Spleen (tissue), 11 donors: ENCODE measurements at regions not wholly inside any gene's neighbourhood (a gene's known extent, or its start where the extent isn't known, plus 50 kb on each side); places are given as distances from the start of the nearest gene placed in this dataset.
"Not testable (repeated sequence)": the region's sequence is repeated elsewhere in the genome, so short reads cannot be mapped to it uniquely, and the experiment has no call there.

Experiments used
- DNase-seq: peaks from one replicate; pipeline ENCODE4 v3.0.0-alpha.2; 2020
- H3K27ac ChIP-seq, 8 donors: fragments of 200-600 bp; sonication (generic) in 7 of 8; 1 replicate in 4 of 8; 2 replicates in 4 of 8; pipeline versions ENCODE4 v1.5.0 to v1.8.0; 2016 to 2021; ENCODE audit warnings: inconsistent platforms in 4 of 8, mild to moderate bottlenecking in 4 of 8, moderate library complexity in 1 of 8
- H3K27me3 ChIP-seq, 7 donors: fragments of 200-600 bp; sonication (generic) in 6 of 7; replicated peaks in 1 of 7; 1 replicate in 4 of 7; 2 replicates in 3 of 7; pipeline versions ENCODE4 v1.5.0 to v1.8.0; 2016 to 2021; ENCODE audit warnings: inconsistent platforms in 3 of 7, mild to moderate bottlenecking in 1 of 7
- H3K36me3 ChIP-seq, 6 donors: fragments of 200-600 bp; sonication (generic) in 5 of 6; 1 replicate in 4 of 6; 2 replicates in 2 of 6; pipeline versions ENCODE4 v1.5.0 to v1.8.0; 2016 to 2021; ENCODE audit warnings: inconsistent platforms in 2 of 6
- H3K4me1 ChIP-seq, 6 donors: fragments of 200-600 bp; sonication (generic) in 5 of 6; 1 replicate in 3 of 6; 2 replicates in 3 of 6; pipeline versions ENCODE4 v1.5.0 to v1.8.0; 2016 to 2021; ENCODE audit warnings: inconsistent platforms in 3 of 6
- H3K4me3 ChIP-seq, 8 donors: fragments of 200-600 bp; sonication (generic) in 7 of 8; 1 replicate in 4 of 8; 2 replicates in 4 of 8; pipeline versions ENCODE4 v1.5.0 to v1.8.0; 2016 to 2021; ENCODE audit warnings: inconsistent platforms in 4 of 8, mild to moderate bottlenecking in 4 of 8, moderate library complexity in 2 of 8
- H3K9me3 ChIP-seq, 8 donors: fragments of 200-600 bp; sonication (generic) in 7 of 8; 1 replicate in 4 of 8; 2 replicates in 4 of 8; pipeline versions ENCODE4 v1.5.0 to v1.8.0; 2016 to 2021; ENCODE audit warnings: inconsistent platforms in 4 of 8
- POLR2A ChIP-seq, 3 donors: fragments of 450-650 bp; IDR thresholded peaks; one replicate each; pipeline ENCODE4 v1.5.1; 2017; ENCODE audit warnings: antibody characterized with exemption in 3 of 3, mild to moderate bottlenecking in 1 of 3
- POLR2AphosphoS5 ChIP-seq, 3 donors: sonication (generic); formaldehyde crosslinking; IDR thresholded peaks; one replicate each; pipeline ENCODE4 v1.5.1; 2017; ENCODE audit warnings: antibody characterized with exemption in 3 of 3
- WGBS, 5 donors: extraction: QIAGEN DNeasy Blood & Tissue Kit in 3 of 5; methylation state at CpG; one replicate each; pipeline versions ENCODE4 v1.1.5 to v1.1.7; 2013 to 2018; 5-methylcytosine and 5-hydroxymethylcytosine counted together
- intact Hi-C: fragments of 100-400 bp; cut with DNase I; formaldehyde crosslinking; loops from one replicate; pipeline ENCODE4 v1.15.0; 2023; ENCODE audit warnings: low total_unique reads
- TF ChIP-seq, protein P1 (sequence below), 11 experiments: fragments of 200-600 bp in 7 of 11; fragments of 450-650 bp in 4 of 11; sonication (generic) in 4 of 11; IDR thresholded peaks in 8 of 11; conservative IDR thresholded peaks in 3 of 11; 1 replicate in 7 of 11; 2 replicates in 4 of 11; pipeline versions ENCODE4 v1.4.0 to v1.8.0; 2016 to 2021; ENCODE audit warnings: antibody characterized with exemption in 11 of 11, inconsistent platforms in 4 of 11, mild to moderate bottlenecking in 1 of 11
- donor health status: healthy with polysubstance abuse.
- donor health status: DM: no; HTN: no; CAD: no; lungs with moderate emphysema.
- donor health status: DM: no; HTN: no; CAD: no.
- donor health status: Bipolar disorder and iron deficiency.
- donor health status: healthy.
- donor health status: DM: no; HTN: no; CAD: no.
- donor health status: DM: yes; HTN: yes; CAD: no.

DNA sequence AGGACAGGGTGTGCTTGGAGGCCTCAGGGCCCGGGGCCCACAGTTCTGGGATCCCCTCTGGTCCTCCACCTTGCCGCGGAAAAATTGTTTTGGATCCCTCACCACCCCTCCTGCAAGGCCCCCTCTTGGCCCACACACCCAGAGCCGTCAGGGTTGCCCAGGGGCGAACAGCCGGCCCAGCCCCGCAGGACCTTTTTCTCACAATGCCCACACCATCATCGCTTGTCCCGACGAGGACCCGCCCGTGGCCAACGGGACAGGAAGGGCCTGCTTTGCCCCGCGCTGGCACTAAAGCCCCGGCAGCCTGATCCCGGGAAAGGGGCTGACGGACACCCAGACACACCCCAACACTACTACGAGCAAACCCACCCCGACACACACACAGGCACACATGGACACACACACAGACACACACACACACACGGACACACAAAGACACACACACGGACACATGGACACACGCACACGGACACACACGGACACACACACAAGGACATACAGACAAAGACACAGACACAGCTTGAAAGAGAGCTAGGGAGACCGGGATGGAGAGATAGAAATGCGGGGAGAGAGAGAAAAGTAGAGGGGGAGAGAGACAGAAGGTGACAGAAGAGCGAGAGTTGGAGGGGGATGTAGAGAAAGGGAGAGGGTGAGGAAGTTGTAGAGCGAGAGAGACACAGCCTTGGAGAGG is 1493.5 kb upstream of the DEFB115 start:
- TF ChIP-seq POLR2AphosphoS5 (IDR thresholded peaks at IDR 0.05) (no peak), POLR2A (IDR thresholded peaks at IDR 0.05) (no peak)
- TF ChIP-seq, protein P1, sequence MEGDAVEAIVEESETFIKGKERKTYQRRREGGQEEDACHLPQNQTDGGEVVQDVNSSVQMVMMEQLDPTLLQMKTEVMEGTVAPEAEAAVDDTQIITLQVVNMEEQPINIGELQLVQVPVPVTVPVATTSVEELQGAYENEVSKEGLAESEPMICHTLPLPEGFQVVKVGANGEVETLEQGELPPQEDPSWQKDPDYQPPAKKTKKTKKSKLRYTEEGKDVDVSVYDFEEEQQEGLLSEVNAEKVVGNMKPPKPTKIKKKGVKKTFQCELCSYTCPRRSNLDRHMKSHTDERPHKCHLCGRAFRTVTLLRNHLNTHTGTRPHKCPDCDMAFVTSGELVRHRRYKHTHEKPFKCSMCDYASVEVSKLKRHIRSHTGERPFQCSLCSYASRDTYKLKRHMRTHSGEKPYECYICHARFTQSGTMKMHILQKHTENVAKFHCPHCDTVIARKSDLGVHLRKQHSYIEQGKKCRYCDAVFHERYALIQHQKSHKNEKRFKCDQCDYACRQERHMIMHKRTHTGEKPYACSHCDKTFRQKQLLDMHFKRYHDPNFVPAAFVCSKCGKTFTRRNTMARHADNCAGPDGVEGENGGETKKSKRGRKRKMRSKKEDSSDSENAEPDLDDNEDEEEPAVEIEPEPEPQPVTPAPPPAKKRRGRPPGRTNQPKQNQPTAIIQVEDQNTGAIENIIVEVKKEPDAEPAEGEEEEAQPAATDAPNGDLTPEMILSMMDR (IDR thresholded peaks at IDR 0.05 in 8 of 11, conservative IDR thresholded peaks at IDR 0.05 in 3 of 11), result no peak
- DNase-seq, result no peak
- Histone ChIP-seq H3K27ac (no peak overlapping the region), H3K36me3 (no peaks in the 10 kb centered on the region), H3K27me3 (peaks cover 0 to 43% (median 0%) of the 10 kb centered on the region in 7 donors), H3K9me3 (peaks cover 0 to 38% (median 8%) of the 10 kb centered on the region in 8 donors), H3K4me1 (no peaks in the 10 kb centered on the region), H3K4me3 (no peak overlapping the region)
- intact Hi-C loops, result no loop called here
- 39 to 77% (median 47%) methylated on average over 29 of the region's 29 CpGs for WGBS, 5 donors

DNA sequence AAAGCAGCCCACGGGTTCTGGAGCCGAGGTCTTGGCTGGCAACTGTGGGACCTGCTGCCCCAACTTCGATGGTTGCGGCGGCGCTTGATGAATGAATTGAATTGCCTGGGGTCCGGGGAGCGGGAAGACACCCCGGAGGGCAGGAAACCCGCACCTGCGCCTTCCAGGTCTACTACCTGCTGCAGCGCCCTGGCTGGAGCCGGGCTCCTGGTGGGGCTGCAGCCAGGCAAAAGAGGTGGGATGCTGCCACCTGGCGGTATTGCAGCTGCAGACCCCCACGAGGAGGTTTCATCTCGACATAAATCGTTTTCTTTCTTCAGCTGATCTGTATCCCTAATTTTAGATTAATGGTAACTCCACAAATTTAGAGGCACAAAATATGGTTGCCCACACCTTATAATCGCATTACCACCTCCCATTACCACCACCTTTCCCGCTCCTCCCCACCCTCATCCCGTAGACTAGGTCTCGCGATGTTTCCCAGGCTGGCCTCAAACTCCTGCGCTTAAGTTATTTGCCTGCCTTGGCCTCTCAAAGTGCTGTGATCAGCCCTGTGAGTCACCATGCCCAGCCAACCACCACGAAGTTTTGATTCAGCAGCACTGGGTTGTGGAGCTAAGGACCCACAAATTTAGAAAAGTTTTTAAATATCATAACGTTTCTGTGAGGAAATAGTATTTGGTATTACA is 1492.4 kb upstream of the DEFB115 start:
- H3K36me3 ChIP-seq, intact Hi-C loops, H3K4me3 ChIP-seq, H3K4me1 ChIP-seq, H3K27ac ChIP-seq, DNase-seq: not testable (repeated sequence)
- Histone ChIP-seq H3K27me3 (peaks cover 0 to 43% (median 0%) of the 10 kb centered on the region in 7 donors), H3K9me3 (peaks cover 0 to 40% (median 8%) of the 10 kb centered on the region in 8 donors)
- TF ChIP-seq, protein P1 (IDR thresholded peaks at IDR 0.05 in 8 of 11, conservative IDR thresholded peaks at IDR 0.05 in 3 of 11), result peak in 1 of 11 experiments; percentile 50
- 21 to 51% (median 25%) methylated on average over 24 to 25 of the region's 25 CpGs for WGBS, 5 donors

DNA sequence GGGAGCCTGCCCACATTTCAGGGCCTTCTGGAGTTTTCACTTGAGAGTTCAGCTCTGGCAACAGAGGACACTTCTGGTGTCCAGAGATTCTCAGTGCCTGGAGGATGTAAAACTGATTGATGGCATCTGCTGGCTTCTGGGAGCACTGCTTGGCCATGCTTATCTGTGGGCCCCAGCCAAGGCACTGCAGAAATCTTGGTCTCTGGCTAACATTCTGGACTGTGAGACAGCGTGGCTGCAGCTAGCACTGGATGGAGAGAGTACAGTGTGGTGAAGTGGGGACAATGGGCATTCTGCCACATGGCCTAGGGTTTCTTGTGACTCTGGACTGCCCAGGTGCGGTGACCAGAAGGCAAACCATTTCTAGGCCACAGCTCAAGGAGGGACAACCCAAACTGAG is 1479.4 kb upstream of the DEFB115 start:
- WGBS, 5 donors, result 23 to 52% (median 37%) methylated on average over 2 of the region's 2 CpGs
- H3K4me1 ChIP-seq, H3K36me3 ChIP-seq, intact Hi-C loops, H3K27ac ChIP-seq, DNase-seq, H3K4me3 ChIP-seq, H3K27me3 ChIP-seq: not testable (repeated sequence)
- H3K9me3 ChIP-seq, result peaks cover 0 to 52% (median 25%) of the 10 kb centered on the region in 8 donors

DNA sequence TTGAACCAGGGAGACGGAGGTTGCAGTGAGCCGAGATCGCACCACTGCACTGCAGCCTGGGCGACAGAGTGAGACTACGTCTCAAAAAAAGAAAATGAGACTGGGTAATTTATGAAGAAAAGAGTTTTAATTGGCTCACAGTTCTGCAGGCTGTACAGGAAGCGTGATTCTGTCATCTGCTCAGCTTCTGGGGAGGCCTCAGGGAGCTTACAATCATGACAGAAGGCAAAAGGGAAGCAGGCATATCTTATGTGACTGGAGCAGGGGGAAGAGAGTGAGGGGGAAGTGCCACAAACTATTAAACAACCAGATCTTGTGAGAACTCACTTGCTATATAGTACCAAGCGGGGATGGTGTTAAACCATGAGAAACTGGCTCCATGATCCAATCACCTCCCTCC is 1476.2 kb upstream of the DEFB115 start:
- H3K27ac ChIP-seq, DNase-seq, intact Hi-C loops, H3K4me3 ChIP-seq, H3K36me3 ChIP-seq, H3K4me1 ChIP-seq, H3K27me3 ChIP-seq: not testable (repeated sequence)
- peaks cover 0 to 59% (median 27%) of the 10 kb centered on the region in 8 donors for H3K9me3 ChIP-seq
- 69 to 77% (median 74%) methylated on average over 7 of the region's 7 CpGs for WGBS, 5 donors

DNA sequence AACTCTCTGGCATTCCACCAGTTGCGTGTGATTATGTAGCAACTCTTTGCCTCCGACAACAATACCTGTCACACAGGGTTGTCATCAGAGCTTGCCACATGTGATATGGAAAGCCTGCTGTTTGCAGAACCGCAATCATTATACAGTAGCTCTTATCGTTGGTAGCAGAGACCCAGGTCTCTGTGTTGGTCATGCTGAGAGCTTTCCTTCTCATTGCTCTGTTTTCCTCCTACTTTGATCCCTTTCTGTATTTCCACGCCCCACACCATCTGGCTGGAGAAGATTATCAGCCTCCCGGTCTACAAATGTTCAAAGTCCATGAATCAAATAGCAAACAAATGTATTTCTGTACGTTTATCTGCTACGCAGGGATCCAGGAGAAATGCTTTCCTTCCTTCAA is 1475.6 kb upstream of the DEFB115 start:
- DNase-seq, H3K27ac ChIP-seq, H3K27me3 ChIP-seq, H3K4me3 ChIP-seq, H3K4me1 ChIP-seq, H3K36me3 ChIP-seq, intact Hi-C loops: not testable (repeated sequence)
- peaks cover 0 to 63% (median 30%) of the 10 kb centered on the region in 8 donors for H3K9me3 ChIP-seq
- 76 to 81% (median 80%) methylated on average over 8 of the region's 8 CpGs for WGBS, 5 donors

DNA sequence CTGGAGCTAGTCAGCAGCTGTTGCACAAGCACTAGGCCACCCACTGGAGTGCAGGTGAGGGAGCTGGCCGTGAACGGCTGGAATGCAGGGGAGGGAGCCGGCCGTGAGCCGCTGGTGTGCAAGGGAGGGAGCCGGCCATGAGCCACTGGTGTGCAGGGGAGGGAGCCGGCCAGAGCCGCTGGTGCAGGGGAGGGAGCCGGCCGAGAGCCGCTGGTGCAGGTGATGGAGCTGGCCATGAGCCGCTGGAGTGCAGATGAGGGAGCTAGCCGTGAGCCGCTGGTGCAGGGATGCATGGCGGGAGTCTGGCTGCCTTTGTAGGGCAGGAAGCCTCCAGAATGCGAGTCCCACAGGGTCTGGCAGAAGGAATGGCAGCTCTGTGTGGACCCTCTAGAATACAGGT is 1470.0 kb upstream of the DEFB115 start:
- H3K4me1 ChIP-seq, H3K4me3 ChIP-seq, DNase-seq, H3K36me3 ChIP-seq, H3K27me3 ChIP-seq, H3K27ac ChIP-seq, intact Hi-C loops: not testable (repeated sequence)
- H3K9me3 ChIP-seq, result peaks cover 0 to 62% (median 25%) of the 10 kb centered on the region in 8 donors
- 79 to 89% (median 85%) methylated on average over 14 to 16 of the region's 16 CpGs for WGBS, 5 donors
